ENCODE measurements at regions not wholly inside any gene's neighbourhood (a gene's known extent, or its start where the extent isn't known, plus 50 kb on each side); places are given as distances from the start of the nearest gene placed in this dataset.
"Not testable (repeated sequence)": the region's sequence is repeated elsewhere in the genome, so short reads cannot be mapped to it uniquely, and the experiment has no call there.

GRCh38 chr4:20019310-20020015, 232.2 kb upstream of the SLIT2 start:
- no peaks in the 10 kb centered on the region for H3K36me3 Mint-ChIP-seq
- no peak for DNase-seq
- no peaks in the 10 kb centered on the region for H3K4me1 Mint-ChIP-seq
- peaks cover 4 to 39% (median 12%) of the 10 kb centered on the region in 6 donors for H3K9me3 Mint-ChIP-seq
- no peak overlapping the region for H3K27ac Mint-ChIP-seq
- no peak overlapping the region for H3K4me3 Mint-ChIP-seq
- no peaks in the 10 kb centered on the region for H3K27me3 Mint-ChIP-seq (ENCODE audit: low read depth in 3 of 3)

GRCh38 chr4:20017777-20018115, 234.0 kb upstream of the SLIT2 start:
- Mint-ChIP-seq H3K27ac (no peak overlapping the region), H3K9me3 (peaks cover 2 to 33% (median 10%) of the 10 kb centered on the region in 6 donors), H3K27me3 (ENCODE audit: low read depth in 3 of 3) (no peaks in the 10 kb centered on the region), H3K36me3 (no peaks in the 10 kb centered on the region), H3K4me1 (no peaks in the 10 kb centered on the region), H3K4me3 (no peak overlapping the region)
- no peak for DNase-seq

DNA sequence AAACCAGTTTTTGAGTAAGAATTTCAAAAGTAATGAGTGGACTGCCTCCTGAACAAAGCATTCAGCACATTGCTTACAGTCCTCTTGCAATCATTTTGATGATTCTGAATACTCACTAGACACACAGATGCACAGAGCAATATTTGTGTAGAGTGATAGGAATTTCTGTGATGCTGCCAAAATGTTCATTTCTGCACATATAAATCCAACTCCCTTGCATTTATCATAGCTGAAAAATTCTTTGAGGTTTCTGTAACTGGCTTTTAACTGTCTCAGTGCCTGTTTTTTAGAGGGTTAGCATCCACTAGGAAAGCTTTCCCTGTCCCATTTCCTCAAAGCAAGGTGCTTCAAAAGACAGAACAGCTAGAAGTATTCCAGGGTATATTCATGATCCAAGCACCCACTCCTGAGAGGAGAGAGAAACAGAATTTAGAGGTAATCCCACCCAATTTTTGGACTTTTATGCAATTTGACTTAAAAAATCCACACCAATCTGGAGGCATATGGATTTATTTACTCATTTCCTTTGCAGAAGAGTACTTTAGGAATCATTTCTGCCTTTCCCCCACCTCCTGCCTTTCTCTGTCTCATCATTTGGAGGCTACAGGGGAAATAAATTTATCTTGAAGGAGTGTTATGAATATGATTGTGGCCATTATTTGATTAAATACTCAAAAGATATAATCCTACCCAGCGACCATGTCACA, 234.5 kb upstream of the SLIT2 start:
- DNase-seq = no peak
- Mint-ChIP-seq H3K36me3 (no peaks in the 10 kb centered on the region), H3K4me1 (no peaks in the 10 kb centered on the region), H3K9me3 (peaks cover 2 to 37% (median 9%) of the 10 kb centered on the region in 6 donors), H3K27me3 (ENCODE audit: low read depth in 3 of 3) (no peaks in the 10 kb centered on the region), H3K27ac (no peak overlapping the region), H3K4me3 (no peak overlapping the region)

GRCh38 chr4:20015636-20016224, 236.0 kb upstream of the SLIT2 start:
- no peak for DNase-seq
- no peak overlapping the region for H3K4me3 Mint-ChIP-seq
- H3K4me1 Mint-ChIP-seq = no peaks in the 10 kb centered on the region
- no peak overlapping the region for H3K27ac Mint-ChIP-seq
- H3K27me3 Mint-ChIP-seq (ENCODE audit: low read depth in 3 of 3) = no peaks in the 10 kb centered on the region
- H3K9me3 Mint-ChIP-seq = peaks cover 2 to 37% (median 9%) of the 10 kb centered on the region in 6 donors
- H3K36me3 Mint-ChIP-seq = no peaks in the 10 kb centered on the region

DNA sequence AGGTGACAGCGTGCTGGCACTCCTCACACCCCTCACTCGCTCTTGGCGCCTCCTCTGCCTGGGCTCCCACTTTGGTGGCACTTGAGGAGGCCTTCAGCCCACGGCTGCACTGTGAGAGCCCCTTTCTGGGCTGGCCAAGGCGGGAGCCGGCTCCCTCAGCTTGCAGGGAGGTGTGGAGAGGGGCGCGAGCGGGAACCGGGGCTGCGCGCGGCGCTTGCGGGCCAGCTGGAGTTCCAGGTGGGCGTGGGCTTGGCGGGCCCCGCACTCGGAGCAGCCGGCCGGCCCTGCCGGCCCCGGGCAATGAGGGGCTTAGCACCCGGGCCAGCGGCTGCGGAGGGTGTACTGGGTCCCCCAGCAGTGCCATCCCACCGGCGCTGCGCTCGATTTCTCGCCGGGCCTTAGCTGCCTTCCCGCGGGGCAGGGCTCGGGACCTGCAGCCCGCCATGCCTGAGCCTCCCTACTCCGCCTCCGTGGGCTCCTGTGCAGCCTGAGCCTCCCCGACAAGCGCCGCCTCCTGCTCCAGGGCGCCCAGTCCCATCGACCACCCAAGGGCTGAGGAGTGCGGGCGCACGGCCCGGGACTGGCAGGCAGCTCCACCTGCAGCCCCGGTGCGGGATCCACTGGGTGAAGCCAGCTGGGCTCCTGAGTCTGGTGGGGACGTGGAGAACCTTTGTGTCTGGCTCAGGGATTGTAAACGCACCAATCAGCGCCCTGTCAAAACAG, 247.7 kb upstream of the SLIT2 start:
- H3K27ac Mint-ChIP-seq; H3K4me1 Mint-ChIP-seq; H3K36me3 Mint-ChIP-seq; DNase-seq; H3K27me3 Mint-ChIP-seq (ENCODE audit: low read depth in 3 of 3); H3K4me3 Mint-ChIP-seq: not testable (repeated sequence)
- H3K9me3 Mint-ChIP-seq = peaks cover 6 to 45% (median 20%) of the 10 kb centered on the region in 6 donors

GRCh38 chr4:19999775-20000414, 251.8 kb upstream of the SLIT2 start:
- H3K27me3 Mint-ChIP-seq (ENCODE audit: low read depth in 3 of 3) = peaks cover 0 to 3% (median 0%) of the 10 kb centered on the region in 3 donors
- DNase-seq = no peak
- no peaks in the 10 kb centered on the region for H3K4me1 Mint-ChIP-seq
- H3K4me3 Mint-ChIP-seq = no peak overlapping the region
- H3K27ac Mint-ChIP-seq = no peak overlapping the region
- peaks cover 0 to 3% (median 0%) of the 10 kb centered on the region in 3 donors for H3K36me3 Mint-ChIP-seq
- H3K9me3 Mint-ChIP-seq = peaks cover 6 to 25% (median 7%) of the 10 kb centered on the region in 6 donors

DNA sequence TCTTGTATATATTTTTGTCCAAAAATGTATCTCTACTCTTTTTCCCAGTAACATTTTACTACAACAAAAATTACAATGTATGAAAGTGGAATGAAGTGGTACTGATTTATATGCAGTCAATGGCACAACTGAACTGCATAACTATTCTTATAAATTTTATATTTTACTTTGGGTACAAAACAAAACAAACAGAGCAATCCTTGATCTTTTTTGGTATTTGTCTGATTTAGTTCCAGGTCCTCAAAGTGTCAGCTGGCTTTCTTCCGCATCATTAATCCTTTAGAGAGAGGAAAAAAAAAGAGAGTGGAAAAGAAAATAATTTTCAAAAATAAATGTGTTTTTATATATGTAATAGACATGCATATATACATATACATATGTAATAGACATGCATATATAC, 252.4 kb upstream of the SLIT2 start:
- peaks cover 6 to 25% (median 7%) of the 10 kb centered on the region in 6 donors for H3K9me3 Mint-ChIP-seq
- H3K4me3 Mint-ChIP-seq = no peak overlapping the region
- no peak for DNase-seq
- peaks cover 0 to 3% (median 0%) of the 10 kb centered on the region in 3 donors for H3K27me3 Mint-ChIP-seq (ENCODE audit: low read depth in 3 of 3)
- H3K27ac Mint-ChIP-seq = no peak overlapping the region
- no peaks in the 10 kb centered on the region for H3K4me1 Mint-ChIP-seq
- peaks cover 0 to 3% (median 0%) of the 10 kb centered on the region in 3 donors for H3K36me3 Mint-ChIP-seq

DNA sequence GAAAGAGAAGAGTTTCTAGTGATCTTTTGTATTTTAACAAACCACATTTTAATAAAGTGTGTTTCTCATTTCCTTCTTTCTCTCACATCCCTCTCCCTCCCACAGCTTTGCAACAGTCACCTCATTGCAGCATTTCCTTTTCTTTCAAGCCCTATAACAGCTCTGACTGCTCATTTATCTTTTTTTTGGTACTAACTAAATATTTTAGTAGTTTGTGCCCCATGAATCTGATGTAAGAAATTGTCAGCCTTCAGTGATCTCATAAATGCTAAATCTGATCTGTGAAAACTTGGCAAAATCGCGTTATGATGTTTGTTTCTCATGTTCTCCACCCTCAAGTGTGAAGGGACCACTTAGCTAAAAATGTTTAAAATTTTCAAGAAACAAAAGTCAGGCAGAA, 258.5 kb upstream of the SLIT2 start:
- Mint-ChIP-seq H3K9me3 (peaks cover 2 to 34% (median 11%) of the 10 kb centered on the region in 6 donors), H3K4me3 (no peak overlapping the region), H3K36me3 (peaks cover 0 to 4% (median 0%) of the 10 kb centered on the region in 3 donors), H3K4me1 (no peaks in the 10 kb centered on the region), H3K27ac (no peak overlapping the region), H3K27me3 (ENCODE audit: low read depth in 3 of 3) (no peaks in the 10 kb centered on the region)
- no peak for DNase-seq

GRCh38 chr4:19992471-19993093, 259.1 kb upstream of the SLIT2 start:
- peaks cover 7 to 40% (median 16%) of the 10 kb centered on the region in 6 donors for H3K9me3 Mint-ChIP-seq
- no peak for DNase-seq
- H3K4me1 Mint-ChIP-seq = no peaks in the 10 kb centered on the region
- no peak overlapping the region for H3K4me3 Mint-ChIP-seq
- H3K36me3 Mint-ChIP-seq = peaks cover 0 to 4% (median 4%) of the 10 kb centered on the region in 3 donors
- no peak overlapping the region for H3K27ac Mint-ChIP-seq
- no peaks in the 10 kb centered on the region for H3K27me3 Mint-ChIP-seq (ENCODE audit: low read depth in 3 of 3)

- no peaks in the 10 kb centered on the region for H3K27me3 Mint-ChIP-seq (ENCODE audit: low read depth in 3 of 3)
- DNase-seq = no peak
- no peak overlapping the region for H3K4me3 Mint-ChIP-seq
- H3K36me3 Mint-ChIP-seq = peaks cover 0 to 4% (median 0%) of the 10 kb centered on the region in 3 donors
- no peak overlapping the region for H3K27ac Mint-ChIP-seq
- no peaks in the 10 kb centered on the region for H3K4me1 Mint-ChIP-seq
- peaks cover 5 to 46% (median 26%) of the 10 kb centered on the region in 6 donors for H3K9me3 Mint-ChIP-seq
These were observed 264.0 kb upstream of the SLIT2 start for GRCh38 chr4:19987746-19988145.

DNA sequence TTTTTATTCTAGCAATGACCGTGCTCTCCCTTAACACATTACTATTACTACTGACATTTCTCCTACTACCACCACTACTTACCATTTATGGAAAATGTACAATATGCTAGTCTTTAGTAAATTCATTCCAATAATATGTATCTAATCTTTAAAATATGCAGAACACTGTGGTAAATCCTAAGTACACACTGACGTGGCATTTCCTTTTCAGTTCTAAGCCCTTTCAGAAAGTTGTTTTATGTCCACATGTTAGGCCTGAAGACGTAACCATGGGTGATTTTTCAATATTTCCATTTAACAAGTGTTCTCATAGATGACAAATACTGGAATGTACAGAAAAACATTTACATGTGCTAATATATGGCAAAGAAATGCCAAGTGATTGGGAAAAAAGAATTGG, 268.6 kb upstream of the SLIT2 start:
- Mint-ChIP-seq H3K9me3 (peaks cover 8 to 63% (median 25%) of the 10 kb centered on the region in 6 donors), H3K4me1 (no peaks in the 10 kb centered on the region), H3K36me3 (peaks cover 0 to 3% (median 0%) of the 10 kb centered on the region in 3 donors), H3K4me3 (no peak overlapping the region), H3K27me3 (ENCODE audit: low read depth in 3 of 3) (no peaks in the 10 kb centered on the region), H3K27ac (no peak overlapping the region)
- no peak for DNase-seq

DNA sequence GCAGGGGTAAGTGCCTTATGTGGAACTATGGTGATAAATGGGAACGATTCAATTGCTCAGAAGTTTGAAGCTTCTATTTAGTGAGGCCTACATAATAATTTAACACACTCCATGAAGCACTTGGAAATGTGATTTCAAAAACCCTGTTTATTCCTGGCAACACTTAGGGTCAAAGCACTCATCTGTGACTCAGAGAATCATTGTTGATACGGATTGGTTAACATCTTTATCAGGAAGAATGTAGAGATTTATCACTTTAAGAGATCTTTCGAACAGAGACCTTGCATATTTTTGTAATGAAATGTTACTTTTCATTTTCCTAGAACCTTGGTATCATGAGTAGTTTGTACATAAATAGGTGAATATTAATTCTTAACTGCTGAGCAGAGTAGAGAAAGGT, 269.1 kb upstream of the SLIT2 start:
- no peaks in the 10 kb centered on the region for H3K36me3 Mint-ChIP-seq
- H3K4me1 Mint-ChIP-seq = no peaks in the 10 kb centered on the region
- no peak overlapping the region for H3K4me3 Mint-ChIP-seq
- no peaks in the 10 kb centered on the region for H3K27me3 Mint-ChIP-seq (ENCODE audit: low read depth in 3 of 3)
- H3K27ac Mint-ChIP-seq = no peak overlapping the region
- no peak for DNase-seq
- H3K9me3 Mint-ChIP-seq = peaks cover 9 to 63% (median 24%) of the 10 kb centered on the region in 6 donors

- Mint-ChIP-seq H3K4me1 (no peaks in the 10 kb centered on the region), H3K27ac (no peak overlapping the region), H3K9me3 (peaks cover 5 to 37% (median 17%) of the 10 kb centered on the region in 6 donors), H3K27me3 (ENCODE audit: low read depth in 3 of 3) (no peaks in the 10 kb centered on the region), H3K36me3 (no peaks in the 10 kb centered on the region), H3K4me3 (no peak overlapping the region)
- DNase-seq = no peak
These were observed 279.9 kb upstream of the SLIT2 start for GRCh38 chr4:19971829-19972228.

Data from immature natural killer cell (primary cell).